Neural progenitor cell (in vitro differentiated cells): ENCODE measurements at regions not wholly inside any gene's neighbourhood (a gene's known extent, or its start where the extent isn't known, plus 50 kb on each side); places are given as distances from the start of the nearest gene placed in this dataset.

Experiments
- EZH2phosphoT487 ChIP-seq: fragments of 200-600 bp; sonication (generic); IDR thresholded peaks from 2 replicates; pipeline ENCODE4 v1.6.1; 2017; ENCODE audit warnings: antibody characterized with exemption
- TF ChIP-seq, protein P1 (sequence below): fragments of 200-600 bp; sonication (generic); IDR thresholded peaks from 2 replicates; pipeline ENCODE4 v1.5.1; 2017; ENCODE audit warnings: antibody characterized with exemption, mild to moderate bottlenecking

DNA sequence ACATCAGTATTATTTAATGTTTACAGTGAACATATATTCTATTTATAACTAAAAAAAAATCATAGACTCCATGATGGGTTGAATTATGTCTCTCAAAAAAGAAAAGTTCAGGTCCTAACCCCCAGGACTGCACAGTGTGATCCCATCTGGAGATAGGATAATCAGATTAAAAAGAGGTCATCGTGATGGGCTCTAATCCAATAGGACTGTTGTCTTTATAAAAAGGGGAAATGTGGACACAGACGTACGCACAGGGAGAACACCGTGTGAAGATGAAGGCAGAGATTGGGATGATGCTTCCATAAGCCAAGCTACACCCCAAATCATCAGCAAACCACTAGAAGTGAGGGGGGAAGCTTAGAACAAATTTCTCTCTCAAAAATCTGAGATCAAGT is 221.4 kb downstream of the SNX18 start:
- TF ChIP-seq, protein P1, sequence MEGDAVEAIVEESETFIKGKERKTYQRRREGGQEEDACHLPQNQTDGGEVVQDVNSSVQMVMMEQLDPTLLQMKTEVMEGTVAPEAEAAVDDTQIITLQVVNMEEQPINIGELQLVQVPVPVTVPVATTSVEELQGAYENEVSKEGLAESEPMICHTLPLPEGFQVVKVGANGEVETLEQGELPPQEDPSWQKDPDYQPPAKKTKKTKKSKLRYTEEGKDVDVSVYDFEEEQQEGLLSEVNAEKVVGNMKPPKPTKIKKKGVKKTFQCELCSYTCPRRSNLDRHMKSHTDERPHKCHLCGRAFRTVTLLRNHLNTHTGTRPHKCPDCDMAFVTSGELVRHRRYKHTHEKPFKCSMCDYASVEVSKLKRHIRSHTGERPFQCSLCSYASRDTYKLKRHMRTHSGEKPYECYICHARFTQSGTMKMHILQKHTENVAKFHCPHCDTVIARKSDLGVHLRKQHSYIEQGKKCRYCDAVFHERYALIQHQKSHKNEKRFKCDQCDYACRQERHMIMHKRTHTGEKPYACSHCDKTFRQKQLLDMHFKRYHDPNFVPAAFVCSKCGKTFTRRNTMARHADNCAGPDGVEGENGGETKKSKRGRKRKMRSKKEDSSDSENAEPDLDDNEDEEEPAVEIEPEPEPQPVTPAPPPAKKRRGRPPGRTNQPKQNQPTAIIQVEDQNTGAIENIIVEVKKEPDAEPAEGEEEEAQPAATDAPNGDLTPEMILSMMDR: no peak
- TF ChIP-seq EZH2phosphoT487: no peak
